Tibial nerve (tissue), 3 donors: ENCODE measurements at regions not wholly inside any gene's neighbourhood (a gene's known extent, or its start where the extent isn't known, plus 50 kb on each side); places are given as distances from the start of the nearest gene placed in this dataset.

Source experiments
- CTCF ChIP-seq, 5 experiments: fragments of 200-600 bp in 3 of 5; fragments of 450-650 bp in 2 of 5; sonication (generic) in 3 of 5; IDR thresholded peaks; one replicate each; pipeline ENCODE4 v1.5.1; 2016 to 2019; ENCODE audit warnings: antibody characterized with exemption in 5 of 5, mild to moderate bottlenecking in 3 of 5, moderate library complexity in 2 of 5
- POLR2A ChIP-seq, 2 donors: fragments of 450-650 bp; IDR thresholded peaks; one replicate each; pipeline ENCODE4 v1.6.1; 2017; ENCODE audit warnings: antibody characterized with exemption in 2 of 2, mild to moderate bottlenecking in 2 of 2, moderate library complexity in 2 of 2

- TF ChIP-seq CTCF (IDR thresholded peaks at IDR 0.05) (no peak), POLR2A (IDR thresholded peaks at IDR 0.05) (no peak)
Observed at GRCh38 chr1:47622776-47623556, 185.1 kb downstream of the FOXD2 start.
